Keratinocyte (primary cell): ENCODE measurements at regions not wholly inside any gene's neighbourhood (a gene's known extent, or its start where the extent isn't known, plus 50 kb on each side); places are given as distances from the start of the nearest gene placed in this dataset.

Experiments used
- DNase-seq: peaks from one replicate; pipeline ENCODE4 v3.0.0-alpha.2; 2011; ENCODE audit warnings: low read depth, missing footprints, low spot score
- FAIRE-seq: peaks from 2 replicates; lab custom pipeline; 2011; peaks lifted over from hg19 to GRCh38; lab: Jason Lieb, UNC
- H2AFZ ChIP-seq: 2 replicates; pipeline ENCODE4 v1.6.0; 2012; ENCODE audit warnings: low read length, control low read depth, inconsistent platforms; ENCODE audit not compliant: control insufficient read depth
- H3K27ac ChIP-seq: 2 replicates; pipeline ENCODE4 v1.5.1; 2011; ENCODE audit warnings: low read length; ENCODE audit not compliant: control insufficient read depth, insufficient read depth
- H3K27me3 ChIP-seq: 3 replicates; pipeline ENCODE4 v1.6.0; 2011; ENCODE audit warnings: low read length; ENCODE audit not compliant: control insufficient read depth, insufficient read depth; ENCODE audit errors: extremely low read depth
- H3K36me3 ChIP-seq, 2 experiments: 2 replicates in 1 of 2; 3 replicates in 1 of 2; pipeline ENCODE4 v1.5.1; 2011; ENCODE audit warnings: low read length in 2 of 2, mild to moderate bottlenecking in 1 of 2; ENCODE audit not compliant: control insufficient read depth in 2 of 2, insufficient read depth in 2 of 2; ENCODE audit errors: extremely low read depth in 1 of 2
- H3K4me1 ChIP-seq: 3 replicates; pipeline ENCODE4 v1.5.1; 2011; ENCODE audit warnings: low read length; ENCODE audit not compliant: control insufficient read depth, insufficient read depth; ENCODE audit errors: extremely low read depth
- H3K4me2 ChIP-seq: 3 replicates; pipeline ENCODE4 v1.6.0; 2011; ENCODE audit warnings: low read depth, low read length; ENCODE audit not compliant: control insufficient read depth, insufficient read depth; ENCODE audit errors: extremely low read depth
- H3K4me3 ChIP-seq, 3 experiments: fragments of 200-600 bp in 1 of 3; sonication (generic) in 1 of 3; 2 replicates in 2 of 3; 3 replicates in 1 of 3; pipeline ENCODE4 v1.5.1; 2011 to 2016; ENCODE audit warnings: low read length in 3 of 3, mild to moderate bottlenecking in 3 of 3, control low read depth in 2 of 3, inconsistent platforms in 1 of 3, low read depth in 1 of 3, mixed read lengths in 1 of 3, mixed run types in 1 of 3, moderate library complexity in 1 of 3; ENCODE audit not compliant: control insufficient read depth in 2 of 3, insufficient read depth in 2 of 3; ENCODE audit errors: extremely low read depth in 1 of 3
- H3K79me2 ChIP-seq: 2 replicates; pipeline ENCODE4 v1.6.0; 2012; ENCODE audit warnings: low read length; ENCODE audit not compliant: control insufficient read depth, insufficient read depth
- H3K9ac ChIP-seq: 3 replicates; pipeline ENCODE4 v1.6.0; 2011; ENCODE audit warnings: low read length; ENCODE audit not compliant: control insufficient read depth, insufficient read depth; ENCODE audit errors: extremely low read depth
- H3K9me1 ChIP-seq: 3 replicates; pipeline ENCODE4 v1.6.0; 2011; ENCODE audit warnings: low read length; ENCODE audit not compliant: control insufficient read depth, insufficient read depth; ENCODE audit errors: extremely low read depth
- H3K9me3 ChIP-seq: 2 replicates; pipeline ENCODE4 v1.5.1; 2012; ENCODE audit warnings: low read depth, low read length; ENCODE audit not compliant: control insufficient read depth
- H4K20me1 ChIP-seq: 3 replicates; pipeline ENCODE4 v1.6.0; 2011; ENCODE audit warnings: low read length; ENCODE audit not compliant: control insufficient read depth, insufficient read depth; ENCODE audit errors: extremely low read depth
- EZH2 ChIP-seq: IDR thresholded peaks from one replicate; pipeline ENCODE4 v1.6.1; 2012; ENCODE audit warnings: inconsistent platforms, mild to moderate bottlenecking, low read length, moderate library complexity
- dilution Hi-C: fragments of 300-500 bp; cut with MboI; formaldehyde crosslinking; loops from one replicate; pipeline ENCODE4 v1.7.0; 2020; ENCODE audit warnings: low sequenced_read_pairs; ENCODE audit not compliant: extremely low pct_ligation_motif_present
- TF ChIP-seq, protein P1 (sequence below), 3 experiments: IDR thresholded peaks in 1 of 3; conservative IDR thresholded peaks in 1 of 3; optimal IDR thresholded peaks in 1 of 3; 2 replicates in 2 of 3; 3 replicates in 1 of 3; pipeline versions ENCODE3 to v1.5.1; 2011; ENCODE audit warnings: low read length in 3 of 3, mild to moderate bottlenecking in 3 of 3, moderate library complexity in 2 of 3, control low read depth in 1 of 3, inconsistent platforms in 1 of 3; ENCODE audit not compliant: insufficient read depth in 2 of 3; ENCODE audit errors: extremely low read depth in 1 of 3

DNA sequence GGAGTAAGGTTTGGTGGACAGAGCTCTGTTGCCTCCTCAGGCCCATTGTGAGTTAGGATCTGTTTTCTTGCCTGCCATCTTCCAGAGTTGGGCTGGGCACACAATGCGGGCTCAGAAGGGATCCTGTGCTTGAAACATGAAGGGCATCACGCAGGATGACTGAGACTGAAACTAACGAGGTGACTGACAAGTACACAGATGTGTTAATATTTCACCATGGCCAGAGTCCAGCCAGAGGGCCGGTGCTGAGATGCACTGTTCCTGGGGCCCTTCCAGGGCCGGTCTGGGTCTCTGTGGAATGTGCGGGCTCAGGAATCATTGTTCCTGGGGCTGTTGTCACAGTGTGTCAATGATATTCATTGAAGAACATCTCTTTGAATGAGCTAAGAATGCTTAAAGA lies 163.7 kb downstream of the URI1 start:
- peaks cover 5% of the 10 kb centered on the region for H3K9me3 ChIP-seq
- H3K4me3 ChIP-seq, result no peak overlapping the region
- H3K4me2 ChIP-seq, result no peak overlapping the region
- H3K27me3 ChIP-seq, result no peaks in the 10 kb centered on the region
- no peak overlapping the region for H2AFZ ChIP-seq
- H3K79me2 ChIP-seq, result no peaks in the 10 kb centered on the region
- dilution Hi-C loops, result no loop called here
- TF ChIP-seq, protein P1, sequence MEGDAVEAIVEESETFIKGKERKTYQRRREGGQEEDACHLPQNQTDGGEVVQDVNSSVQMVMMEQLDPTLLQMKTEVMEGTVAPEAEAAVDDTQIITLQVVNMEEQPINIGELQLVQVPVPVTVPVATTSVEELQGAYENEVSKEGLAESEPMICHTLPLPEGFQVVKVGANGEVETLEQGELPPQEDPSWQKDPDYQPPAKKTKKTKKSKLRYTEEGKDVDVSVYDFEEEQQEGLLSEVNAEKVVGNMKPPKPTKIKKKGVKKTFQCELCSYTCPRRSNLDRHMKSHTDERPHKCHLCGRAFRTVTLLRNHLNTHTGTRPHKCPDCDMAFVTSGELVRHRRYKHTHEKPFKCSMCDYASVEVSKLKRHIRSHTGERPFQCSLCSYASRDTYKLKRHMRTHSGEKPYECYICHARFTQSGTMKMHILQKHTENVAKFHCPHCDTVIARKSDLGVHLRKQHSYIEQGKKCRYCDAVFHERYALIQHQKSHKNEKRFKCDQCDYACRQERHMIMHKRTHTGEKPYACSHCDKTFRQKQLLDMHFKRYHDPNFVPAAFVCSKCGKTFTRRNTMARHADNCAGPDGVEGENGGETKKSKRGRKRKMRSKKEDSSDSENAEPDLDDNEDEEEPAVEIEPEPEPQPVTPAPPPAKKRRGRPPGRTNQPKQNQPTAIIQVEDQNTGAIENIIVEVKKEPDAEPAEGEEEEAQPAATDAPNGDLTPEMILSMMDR (optimal IDR thresholded peaks at IDR 0.05 in 1 of 3, IDR thresholded peaks at IDR 0.05 in 1 of 3, conservative IDR thresholded peaks at IDR 0.05 in 1 of 3; ENCODE audit: extremely low read depth in 1 of 3, insufficient read depth in 2 of 3, low read length in 3 of 3), result no peak
- TF ChIP-seq EZH2, result no peak
- no peaks in the 10 kb centered on the region for H3K9me1 ChIP-seq
- no peaks in the 10 kb centered on the region for H4K20me1 ChIP-seq
- no peak overlapping the region for H3K27ac ChIP-seq
- FAIRE-seq (no peak), DNase-seq (no peak)
- H3K9ac ChIP-seq, result no peak overlapping the region
- H3K36me3 ChIP-seq, result no peaks in the 10 kb centered on the region
- H3K4me1 ChIP-seq, result no peaks in the 10 kb centered on the region

DNA sequence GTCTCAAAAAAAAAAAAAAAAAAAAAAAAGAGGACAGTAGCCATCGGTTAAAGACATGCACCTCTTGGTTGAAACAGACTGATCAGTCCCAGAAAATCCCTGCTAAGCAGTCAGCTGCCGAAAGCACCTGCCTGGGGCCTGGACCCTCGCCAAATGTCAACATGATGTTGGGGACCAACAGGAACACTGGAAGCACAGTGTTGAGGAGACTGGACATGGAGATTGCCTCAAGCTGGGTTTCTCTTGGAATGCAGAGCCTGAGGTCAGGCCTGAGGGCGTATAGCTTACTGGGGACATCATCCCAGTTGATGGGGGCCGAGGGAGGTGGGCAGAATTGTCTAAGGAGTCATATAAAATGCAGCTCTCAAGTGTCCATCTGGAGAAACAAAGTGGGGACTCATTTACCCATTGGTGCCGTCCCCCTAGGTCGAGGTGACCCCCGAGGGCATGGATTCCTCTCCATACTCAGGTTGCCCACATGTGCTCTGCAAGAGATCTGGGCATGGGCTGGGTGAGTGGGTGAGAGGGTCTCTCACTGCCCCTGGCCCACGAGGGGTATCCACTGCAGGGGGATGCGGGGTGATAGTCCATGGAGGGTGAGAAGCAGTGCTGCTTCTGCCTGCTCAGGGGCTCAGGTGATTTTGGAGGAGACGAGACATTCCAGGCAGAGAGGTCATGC lies 164.5 kb downstream of the URI1 start:
- TF ChIP-seq EZH2, result no peak
- TF ChIP-seq, protein P1 (optimal IDR thresholded peaks at IDR 0.05 in 1 of 3, IDR thresholded peaks at IDR 0.05 in 1 of 3, conservative IDR thresholded peaks at IDR 0.05 in 1 of 3; ENCODE audit: extremely low read depth in 1 of 3, insufficient read depth in 2 of 3, low read length in 3 of 3), result no peak
- DNase-seq, result no peak
- dilution Hi-C loops, result no loop called here
- no peak overlapping the region for H3K27ac ChIP-seq
- H2AFZ ChIP-seq, result no peak overlapping the region
- no peaks in the 10 kb centered on the region for H3K9me1 ChIP-seq
- no peak for FAIRE-seq
- no peaks in the 10 kb centered on the region for H3K27me3 ChIP-seq
- H3K79me2 ChIP-seq, result no peaks in the 10 kb centered on the region
- peaks cover 6% of the 10 kb centered on the region for H3K9me3 ChIP-seq
- H3K36me3 ChIP-seq, result no peaks in the 10 kb centered on the region
- H3K4me2 ChIP-seq, result no peak overlapping the region
- no peaks in the 10 kb centered on the region for H4K20me1 ChIP-seq
- H3K9ac ChIP-seq, result no peak overlapping the region
- H3K4me1 ChIP-seq, result no peaks in the 10 kb centered on the region
- no peak overlapping the region for H3K4me3 ChIP-seq
